Stimulated activated CD4-positive, alpha-beta T cell treated with anti-CD3 and anti-CD28 coated beads, Interleukin-1b, Interleukin-23, amount 100 ng/mL, for 1 hour (primary cell): ENCODE measurements at regions not wholly inside any gene's neighbourhood (a gene's known extent, or its start where the extent isn't known, plus 50 kb on each side); places are given as distances from the start of the nearest gene placed in this dataset.

Experiments
- DNase-seq, 2 donors: peaks; one replicate each; pipeline ENCODE4 v3.0.0-alpha.2; 2020; ENCODE audit warnings: low read depth in 2 of 2

DNA sequence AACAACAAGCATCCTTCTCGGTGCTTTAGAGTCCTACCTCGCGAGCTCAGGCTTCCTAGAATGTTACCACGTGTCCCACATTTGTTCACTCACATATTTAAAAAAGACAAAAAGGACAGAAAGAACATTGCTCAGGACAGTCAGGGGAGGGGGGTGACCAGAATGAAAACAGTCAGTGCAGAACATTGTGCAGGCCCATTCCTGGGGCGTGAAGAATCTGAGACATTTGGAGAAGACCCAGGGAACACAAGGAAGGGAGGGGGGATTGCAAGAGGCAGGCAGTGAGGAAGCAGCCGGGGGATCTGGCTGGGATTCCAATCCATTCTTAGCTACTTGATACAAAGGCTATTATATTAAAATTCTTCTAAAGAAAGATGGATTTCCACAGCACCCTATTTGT, 270.4 kb upstream of the CITED2 start:
- DNase-seq: no peak

DNA sequence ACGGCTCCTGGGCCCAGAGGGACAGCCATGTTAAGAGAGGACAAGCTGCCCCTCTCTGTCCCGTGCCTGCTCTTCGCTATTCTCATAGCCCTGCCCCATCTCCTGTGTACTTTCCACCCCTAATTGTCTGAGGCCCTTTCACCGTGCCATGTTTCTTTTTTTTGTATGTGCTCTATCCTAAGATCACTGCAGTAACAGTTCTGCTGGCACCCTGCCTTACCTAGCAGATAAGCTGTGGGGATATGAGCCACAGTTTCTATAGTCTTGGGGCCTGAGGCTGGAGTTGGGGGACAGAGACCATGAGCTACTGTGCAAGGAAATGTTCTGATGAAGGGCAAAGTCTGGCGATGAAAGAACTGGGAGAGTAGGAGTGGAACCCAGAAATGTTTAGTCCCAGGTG, 269.5 kb upstream of the CITED2 start:
- no peak for DNase-seq

DNA sequence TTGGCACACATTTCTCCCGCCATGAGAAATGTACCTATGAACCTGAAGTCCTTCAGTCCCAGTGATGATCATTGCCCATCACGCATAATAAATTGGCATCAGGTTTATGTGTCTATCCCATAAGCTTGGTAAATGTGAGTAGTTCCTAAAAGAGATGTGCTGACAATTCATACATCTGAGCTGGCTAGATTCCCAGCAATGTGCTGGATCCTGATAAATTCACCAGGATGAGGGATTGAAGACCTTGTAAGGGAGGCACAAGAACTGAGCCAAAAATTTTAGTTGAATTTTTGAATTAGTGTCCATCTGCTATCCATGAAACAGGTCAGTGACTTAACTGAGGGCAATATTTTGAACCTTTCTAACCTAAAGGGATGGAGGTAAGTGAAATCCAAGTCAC, 267.9 kb upstream of the CITED2 start:
- no peak for DNase-seq

DNA sequence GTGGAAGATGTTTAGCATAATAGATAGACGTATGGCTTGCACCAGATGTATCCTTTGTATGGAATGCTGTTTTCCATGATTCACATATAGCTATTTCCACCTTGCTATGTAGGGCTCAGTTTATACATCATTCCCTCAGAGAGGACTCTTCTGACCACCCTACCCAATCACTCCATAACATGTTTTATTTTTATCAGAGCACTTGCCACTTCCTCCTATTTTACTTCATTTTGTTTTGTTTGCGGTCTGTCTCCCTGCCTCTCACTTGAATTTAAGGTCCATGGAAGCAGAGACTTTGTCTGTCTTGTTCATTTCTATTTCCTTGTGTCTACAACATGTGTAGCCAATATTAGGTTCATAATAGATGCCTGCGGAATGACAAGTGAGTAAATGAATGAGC, 266.9 kb upstream of the CITED2 start:
- no peak for DNase-seq

DNA sequence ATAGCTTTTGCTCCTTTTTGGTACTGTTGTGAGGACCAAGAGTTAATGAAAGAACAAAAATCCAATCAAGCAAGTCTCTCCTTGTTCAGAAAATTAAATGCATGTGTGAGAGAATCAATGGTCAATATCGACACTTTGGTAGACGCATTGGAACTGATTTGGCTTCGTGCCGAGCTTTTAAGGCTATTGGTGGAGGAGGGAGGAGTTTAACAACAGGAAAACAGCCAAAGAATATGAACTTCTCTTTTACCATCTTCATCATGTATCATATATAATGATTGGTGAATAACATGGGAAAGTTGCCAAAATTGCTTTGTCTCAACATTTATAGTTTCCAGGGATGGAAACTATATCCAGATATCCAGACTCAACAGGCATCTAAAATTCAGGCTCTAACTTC, 266.5 kb upstream of the CITED2 start:
- no peak for DNase-seq

DNA sequence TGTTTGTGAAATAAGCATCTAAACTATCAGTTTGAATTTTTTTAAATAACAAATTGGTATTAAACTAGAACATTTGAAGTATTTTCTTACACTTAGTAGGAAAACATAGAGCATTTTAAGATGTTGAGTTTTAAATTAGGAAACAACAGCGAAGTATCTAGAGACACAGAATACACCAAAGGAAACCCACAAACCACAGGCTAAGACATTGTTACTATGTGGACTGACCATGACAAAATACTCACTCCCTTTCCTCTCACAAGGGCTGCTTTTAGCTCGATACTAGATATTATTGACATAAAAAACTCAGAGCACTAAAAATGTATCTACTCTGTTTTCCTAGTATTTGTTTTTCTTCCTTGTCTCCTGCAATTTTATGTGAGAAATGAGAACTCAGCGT, 266.0 kb upstream of the CITED2 start:
- DNase-seq: no peak

DNA sequence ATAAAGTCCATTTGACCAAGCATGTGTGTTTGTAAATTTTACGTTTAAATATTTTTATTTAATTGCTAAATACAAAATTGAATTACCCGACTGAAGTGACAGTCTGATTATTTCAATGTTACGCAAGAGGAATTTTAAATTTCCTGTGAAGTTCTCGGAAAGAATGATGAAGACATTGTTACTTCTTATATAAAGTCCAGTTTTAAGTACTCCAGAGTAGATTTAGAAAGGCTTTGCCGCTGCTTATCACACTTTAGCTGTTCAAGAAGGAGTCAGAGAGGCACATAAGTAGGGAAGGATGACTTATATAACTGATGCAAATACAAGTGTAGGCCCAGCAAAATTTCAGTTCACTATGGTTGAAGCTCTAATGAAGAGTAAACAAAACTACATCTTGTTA, 265.1 kb upstream of the CITED2 start:
- DNase-seq: no peak

DNA sequence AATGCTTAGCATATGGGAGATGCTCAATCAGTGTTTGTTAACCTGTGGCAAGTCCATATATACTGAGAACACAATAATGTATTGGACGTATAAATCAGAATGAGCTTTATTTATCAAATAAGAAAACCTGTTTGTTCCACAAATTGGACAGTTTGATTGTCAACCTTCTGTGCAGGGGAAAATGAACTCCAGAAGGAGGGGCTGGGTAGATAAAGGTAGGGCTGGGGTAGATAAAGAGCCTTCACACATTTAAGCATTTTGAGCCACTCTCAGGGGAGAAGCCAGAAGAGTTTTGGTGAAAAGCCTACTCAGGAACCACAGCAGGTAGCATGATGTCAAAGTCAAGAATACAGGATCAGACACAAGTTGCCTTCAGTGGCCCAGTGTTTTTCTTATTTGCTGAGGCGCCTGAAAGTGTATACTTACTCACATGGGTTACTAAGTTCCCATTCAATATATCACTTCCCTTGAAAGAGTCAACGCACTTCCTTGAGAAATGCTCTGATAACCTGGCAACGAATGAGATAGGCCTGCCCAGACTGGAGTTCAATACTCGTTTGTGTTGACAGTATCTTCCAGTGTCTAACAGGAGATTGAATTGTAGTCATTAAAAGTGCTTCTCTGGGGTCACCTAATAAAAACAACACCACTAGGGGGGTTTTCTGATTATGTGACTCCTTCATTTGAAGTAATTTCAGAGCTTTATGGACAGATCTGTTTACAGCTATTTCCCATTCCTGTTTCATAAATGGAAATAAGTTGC, 263.9 kb upstream of the CITED2 start:
- DNase-seq: no peak

DNA sequence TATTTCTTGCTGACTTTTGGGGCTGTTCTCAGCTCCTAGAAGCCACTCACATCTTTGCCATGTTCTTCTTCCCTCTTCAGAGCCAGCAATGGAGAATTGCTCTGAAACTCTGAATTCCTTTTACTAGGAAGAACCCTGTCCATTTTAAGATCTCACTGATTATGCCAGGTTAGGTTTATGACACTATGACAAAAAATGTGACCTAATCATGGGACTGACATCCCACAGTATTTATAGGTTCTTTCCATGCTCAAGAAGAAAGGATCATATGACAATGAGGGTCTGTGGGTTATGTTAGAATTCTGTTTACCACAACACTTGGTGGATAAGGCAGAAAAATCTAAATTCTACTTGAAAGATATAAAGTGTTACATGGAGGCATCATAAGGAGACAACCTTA, 263.3 kb upstream of the CITED2 start:
- DNase-seq: no peak

DNA sequence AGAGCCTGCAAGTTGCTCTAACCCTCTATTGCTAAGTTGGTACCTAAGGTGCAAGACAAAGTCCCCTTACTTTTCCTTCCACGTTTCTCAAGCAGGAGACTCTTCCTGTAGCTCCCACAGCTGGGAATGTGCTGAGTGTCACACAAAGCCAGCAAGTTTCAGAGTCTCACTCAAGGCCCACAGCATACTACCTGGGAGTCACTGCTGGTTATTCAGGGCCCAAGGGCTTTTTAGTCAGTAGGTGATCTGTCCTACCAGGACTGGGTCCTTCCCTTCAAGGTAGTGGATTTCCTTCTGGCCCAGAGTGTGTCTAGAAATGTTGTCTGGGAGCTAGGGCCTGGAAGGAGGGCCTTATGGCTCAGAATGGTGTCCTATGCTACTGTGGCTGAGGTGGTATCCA, 261.9 kb upstream of the CITED2 start:
- no peak for DNase-seq

DNA sequence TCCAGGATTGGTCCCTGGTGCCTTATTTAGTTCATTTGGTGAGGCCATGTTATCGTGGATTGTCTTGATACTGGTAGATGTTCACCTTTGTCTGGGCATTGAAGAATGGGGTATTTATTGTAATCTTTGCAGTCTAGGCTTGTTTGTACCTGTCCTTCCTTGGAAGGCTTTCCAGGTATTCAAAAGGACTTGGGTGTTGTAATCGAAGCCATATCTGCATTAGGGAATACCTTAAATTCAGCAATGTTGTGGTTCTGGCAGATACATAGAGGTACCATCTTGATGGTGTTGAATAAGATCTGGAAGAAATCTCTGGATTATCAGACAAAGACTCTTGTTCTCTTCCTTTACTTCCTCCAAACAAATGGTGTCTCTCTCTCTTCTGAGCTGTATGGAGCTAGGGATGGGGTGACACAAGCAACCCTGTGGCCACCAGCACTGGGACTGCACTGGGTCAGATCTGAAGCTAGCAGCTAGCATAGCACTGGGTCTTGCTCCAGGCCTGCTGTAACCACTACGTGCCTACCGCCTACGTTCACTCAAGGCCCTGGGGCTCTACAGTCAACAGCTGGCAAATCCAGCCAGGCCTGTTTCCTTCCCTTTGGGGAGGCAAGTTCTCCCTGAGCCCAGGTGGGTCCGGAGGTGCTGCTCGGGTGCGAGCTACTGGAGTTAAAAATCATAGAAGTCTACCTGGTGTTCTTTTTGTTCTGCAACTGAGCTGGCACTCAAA, 261.1 kb upstream of the CITED2 start:
- DNase-seq: no peak

DNA sequence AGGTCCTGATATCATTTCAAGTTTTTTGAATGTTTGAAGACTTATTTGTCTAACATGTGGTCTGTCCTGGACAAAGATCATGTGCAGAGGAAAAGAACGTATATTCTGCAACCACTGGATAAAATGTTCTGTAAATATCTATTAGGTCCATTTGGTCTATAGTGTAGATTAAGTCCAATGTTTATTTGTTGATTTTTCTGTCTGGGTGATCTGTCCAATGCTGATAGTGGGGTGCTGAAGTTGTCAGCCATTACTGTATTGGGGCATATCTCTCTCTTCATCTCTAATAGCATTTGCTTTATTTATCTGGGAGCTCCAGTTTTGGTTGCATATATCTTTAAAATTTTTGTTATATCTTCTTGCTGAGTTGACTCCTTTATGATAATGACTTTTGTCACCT, 258.4 kb upstream of the CITED2 start:
- no peak for DNase-seq

DNA sequence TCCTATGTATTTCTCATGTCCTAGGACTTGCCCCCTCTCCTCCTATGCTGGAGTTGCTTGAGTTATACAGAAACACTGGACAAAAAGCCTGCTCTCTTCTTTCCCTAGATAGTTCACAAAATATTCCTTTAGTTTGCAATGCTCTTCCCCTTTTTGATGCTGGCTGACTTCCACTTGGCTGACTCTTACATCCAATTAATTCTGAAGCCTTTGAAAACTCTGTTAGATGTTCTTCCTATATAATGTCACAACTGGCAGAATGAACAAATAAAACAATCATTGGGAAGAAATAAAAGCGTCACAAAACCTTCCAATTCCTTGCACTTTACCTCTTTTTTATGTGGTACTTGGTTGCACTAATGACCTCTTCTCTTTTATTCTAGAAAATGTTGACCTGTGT, 253.8 kb upstream of the CITED2 start:
- no peak for DNase-seq

DNA sequence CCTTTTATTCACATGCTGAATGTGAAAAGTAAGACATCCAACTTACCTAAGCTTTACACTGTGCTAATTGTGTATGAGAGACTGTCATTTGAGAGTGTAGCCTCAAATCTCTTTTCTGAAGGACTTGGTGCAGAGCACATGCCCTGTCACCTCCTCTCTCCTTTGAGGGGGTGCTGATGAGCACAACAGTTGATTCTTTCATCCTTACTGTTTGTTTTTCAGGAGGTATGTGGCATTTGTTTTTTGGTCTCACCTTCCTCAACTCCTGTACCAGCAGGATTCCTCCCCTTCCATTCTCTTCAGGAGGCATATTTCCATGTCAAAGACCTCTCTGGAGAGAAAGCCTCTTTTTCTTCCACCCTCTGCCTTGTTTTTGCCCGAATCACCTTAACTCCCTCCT, 252.6 kb upstream of the CITED2 start:
- DNase-seq: no peak

DNA sequence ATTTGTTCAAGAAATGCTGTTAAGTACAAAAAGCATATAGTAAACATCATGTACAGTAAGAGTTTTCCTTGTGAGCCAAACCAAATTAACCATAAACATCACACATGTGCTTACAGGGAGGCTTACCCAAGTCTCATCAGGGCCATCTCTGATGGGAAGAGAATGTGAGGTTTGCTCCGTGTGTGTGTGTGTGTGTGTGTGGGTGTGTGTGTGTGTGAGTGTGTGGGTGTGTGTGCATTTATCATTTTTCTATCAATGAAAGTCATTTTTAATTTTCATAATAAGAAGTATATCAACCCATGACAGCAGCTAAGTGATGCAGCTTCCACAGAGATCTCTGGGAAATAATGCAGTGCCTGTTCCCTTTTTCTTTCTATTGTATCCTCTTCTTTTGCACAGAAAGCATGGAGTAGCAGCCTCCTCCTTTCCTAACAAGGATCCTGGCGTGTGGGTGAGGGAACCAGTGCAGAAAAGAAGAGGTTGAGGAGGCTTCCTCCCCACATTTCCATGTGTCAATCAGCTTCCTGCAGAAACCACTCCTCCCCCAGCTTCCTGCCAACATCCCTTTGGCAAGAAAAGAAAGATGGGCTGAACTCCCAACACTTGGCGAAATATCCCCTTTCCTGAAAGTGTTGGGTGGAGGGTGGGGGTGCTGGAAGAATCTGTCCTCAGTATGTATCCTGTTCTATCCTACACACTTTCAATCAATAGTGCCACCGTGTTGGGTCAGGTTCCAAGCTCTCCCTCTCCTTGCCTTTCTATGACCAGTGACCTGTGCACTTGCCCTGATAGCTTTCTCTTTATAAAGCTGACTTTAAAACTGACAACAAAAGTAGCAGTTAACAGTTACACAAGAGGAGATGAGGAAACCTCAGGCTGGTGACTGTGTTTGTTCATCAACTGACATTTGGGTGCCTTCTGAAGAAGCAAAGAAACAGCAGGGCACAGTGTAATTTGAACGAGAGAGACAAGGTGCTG, 251.8 kb upstream of the CITED2 start:
- DNase-seq: no peak

DNA sequence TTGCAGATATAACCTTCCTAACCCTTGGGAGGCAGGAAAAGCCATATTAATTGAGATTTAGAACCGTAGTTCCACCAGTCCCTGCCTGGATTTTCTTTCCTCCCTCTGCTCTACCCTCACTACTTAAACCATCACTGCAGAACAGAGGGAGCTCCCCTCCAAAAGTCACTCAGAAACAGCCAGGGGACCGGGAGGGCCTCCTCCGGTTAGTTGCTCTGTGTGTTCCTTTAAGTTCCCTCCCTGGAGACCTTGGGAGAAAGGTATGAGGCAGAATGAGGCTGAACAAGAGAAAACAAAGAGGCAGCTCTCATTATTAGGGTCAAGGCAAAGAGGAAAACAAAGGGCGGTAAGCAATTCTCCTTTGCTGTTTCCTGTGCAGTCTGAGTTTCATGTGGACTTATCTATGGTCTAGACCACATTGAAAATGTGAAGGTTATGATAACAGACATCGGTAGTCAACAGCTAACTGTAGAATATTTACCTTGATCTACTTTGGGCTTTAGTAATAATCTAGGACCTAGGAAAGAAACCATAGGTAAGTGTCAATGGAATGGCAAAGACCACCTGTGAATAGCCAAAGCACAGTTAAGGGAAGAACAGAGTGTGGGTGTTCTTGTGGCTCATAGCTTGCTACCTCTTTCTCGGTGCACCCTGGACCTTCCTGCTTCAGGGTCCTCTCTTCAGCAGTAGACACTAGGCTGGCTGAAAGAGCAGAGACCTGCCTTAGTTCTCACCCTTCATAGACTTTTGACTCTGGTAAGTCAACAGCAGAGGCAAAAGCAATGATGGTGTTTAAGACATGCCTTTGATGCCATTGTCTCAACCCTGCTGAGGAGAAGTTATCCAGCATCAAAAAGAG, 250.9 kb upstream of the CITED2 start:
- DNase-seq: no peak

DNA sequence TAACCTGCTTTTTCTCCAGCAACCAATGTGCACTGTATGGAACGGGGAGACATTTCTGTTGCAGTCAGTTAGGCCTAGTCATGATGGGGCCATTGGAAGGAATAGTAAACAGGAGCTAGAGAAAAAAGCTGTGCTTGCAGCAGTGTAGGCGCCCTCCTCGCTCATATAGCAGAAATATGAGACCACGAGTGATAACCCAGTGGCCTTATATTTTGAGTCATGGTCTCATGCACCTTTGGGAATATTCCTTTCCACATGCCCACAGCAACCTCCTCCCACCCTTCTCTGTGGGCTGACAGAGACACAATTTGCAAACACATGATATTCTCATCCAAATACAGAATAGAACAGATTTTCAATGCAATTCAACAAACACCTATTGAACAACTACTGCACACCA, 248.9 kb upstream of the CITED2 start:
- no peak for DNase-seq

DNA sequence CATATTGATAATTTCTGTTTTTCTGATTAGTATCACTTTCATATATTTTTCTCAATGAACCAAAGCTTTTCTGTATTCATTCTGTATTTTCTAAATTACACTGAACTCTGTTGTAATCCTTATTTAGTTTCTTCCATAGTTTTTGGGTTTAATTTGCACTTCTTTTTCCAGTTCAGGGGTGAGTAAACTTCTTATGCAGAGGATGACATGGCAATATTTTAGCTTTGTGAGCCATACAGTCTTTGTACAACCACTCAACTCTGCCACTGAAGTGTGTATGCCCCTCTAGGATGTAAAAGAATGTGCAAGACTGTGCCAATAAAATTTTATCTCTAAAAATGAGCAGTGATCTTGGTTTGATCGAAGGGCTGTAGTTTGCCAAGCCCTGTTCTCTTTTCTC, 239.0 kb upstream of the CITED2 start:
- DNase-seq: no peak

DNA sequence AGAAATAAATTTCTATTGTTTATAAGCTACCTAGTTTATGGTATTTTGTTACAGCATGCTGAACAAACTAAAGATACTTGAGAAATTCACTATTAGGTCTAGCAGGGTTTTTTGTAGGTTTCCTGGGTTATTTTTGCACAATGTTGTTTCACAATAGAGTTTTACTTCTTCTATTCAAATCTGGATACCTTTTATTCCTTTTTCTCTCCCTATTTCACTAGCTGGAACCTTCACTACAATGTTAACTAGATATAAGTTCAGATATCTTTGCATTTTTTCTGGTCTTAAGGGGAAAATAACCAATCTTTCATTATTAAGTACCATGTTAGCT, 237.7 kb upstream of the CITED2 start:
- no peak for DNase-seq

DNA sequence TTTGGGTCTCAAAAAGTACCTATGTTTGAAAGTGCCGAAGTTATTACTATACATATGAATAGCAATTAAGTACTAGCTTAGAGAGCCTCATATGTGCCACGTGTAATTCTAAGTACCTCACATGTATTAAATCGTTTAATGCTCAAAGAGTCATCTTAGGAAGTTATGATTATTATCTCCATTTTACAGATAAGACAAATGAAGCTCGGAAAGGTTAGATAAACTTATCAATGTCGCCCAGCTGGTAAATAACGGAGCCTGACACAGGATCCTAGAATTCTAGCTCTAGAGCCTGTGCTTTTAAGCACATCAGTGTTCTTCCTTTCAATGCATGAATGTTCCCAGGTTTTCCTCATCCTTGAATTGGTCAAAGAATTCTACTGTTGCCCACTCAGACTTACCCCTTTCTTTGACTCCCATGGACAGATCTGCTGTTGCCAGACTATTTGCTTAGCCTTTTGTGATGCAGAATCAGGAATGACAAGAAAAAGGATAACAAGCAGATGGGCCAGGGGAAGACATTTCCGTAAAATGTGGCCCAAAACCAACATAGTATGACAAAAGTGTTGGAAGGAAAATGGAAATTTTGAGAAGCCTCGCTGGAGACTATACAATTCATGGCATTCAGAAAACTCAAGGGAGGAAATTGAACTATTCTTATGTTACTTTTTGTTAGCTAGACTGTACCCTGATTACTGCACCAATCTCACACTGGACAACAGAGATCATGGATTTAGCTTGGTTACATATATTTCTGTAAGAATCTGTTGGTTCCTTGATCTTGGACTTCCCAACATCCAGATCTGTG, 237.1 kb upstream of the CITED2 start:
- no peak for DNase-seq
